Liver (tissue), 8 donors: ENCODE measurements at regions not wholly inside any gene's neighbourhood (a gene's known extent, or its start where the extent isn't known, plus 50 kb on each side); places are given as distances from the start of the nearest gene placed in this dataset.

ENCODE experiments used
- DNase-seq: peaks from one replicate; pipeline ENCODE4 v3.0.0-alpha.2; 2017; ENCODE audit warnings: low spot score
- H3K27ac ChIP-seq, 2 donors: one replicate each; pipeline ENCODE4 v1.7.0; 2013; ENCODE audit warnings: inconsistent platforms in 2 of 2, low read length in 2 of 2, control low read depth in 1 of 2, low read depth in 1 of 2, mild to moderate bottlenecking in 1 of 2
- H3K27me3 ChIP-seq, 4 donors: one replicate each; pipeline versions ENCODE4 v1.6.1 to v1.7.0; 2013; ENCODE audit warnings: low read length in 3 of 4, inconsistent platforms in 1 of 4, mild to moderate bottlenecking in 1 of 4, moderate library complexity in 1 of 4; ENCODE audit not compliant: control insufficient read depth in 4 of 4, insufficient read depth in 4 of 4
- H3K36me3 ChIP-seq, 4 donors: one replicate each; pipeline versions ENCODE4 v1.6.1 to v1.7.0; 2013; ENCODE audit warnings: low read length in 3 of 4, mild to moderate bottlenecking in 3 of 4, low read depth in 1 of 4, moderate library complexity in 1 of 4; ENCODE audit not compliant: control insufficient read depth in 4 of 4, insufficient read depth in 3 of 4
- H3K4me1 ChIP-seq, 4 donors: one replicate each; pipeline versions ENCODE4 v1.6.1 to v1.7.0; 2013; ENCODE audit warnings: low read length in 3 of 4, mild to moderate bottlenecking in 3 of 4, moderate library complexity in 1 of 4; ENCODE audit not compliant: control insufficient read depth in 4 of 4, insufficient read depth in 4 of 4
- H3K4me3 ChIP-seq, 3 donors: one replicate each; pipeline versions ENCODE4 v1.6.1 to v1.7.0; 2013; ENCODE audit warnings: low read length in 3 of 3, control low read depth in 1 of 3, low read depth in 1 of 3, mild to moderate bottlenecking in 1 of 3
- H3K9ac ChIP-seq, 2 donors: one replicate each; pipeline ENCODE4 v1.7.0; 2013; ENCODE audit warnings: low read length in 2 of 2, mild to moderate bottlenecking in 2 of 2, moderate library complexity in 2 of 2, control low read depth in 1 of 2, low read depth in 1 of 2
- H3K9me3 ChIP-seq, 4 donors: one replicate each; pipeline versions ENCODE4 v1.6.1 to v1.7.0; 2013; ENCODE audit warnings: low read length in 3 of 4; ENCODE audit not compliant: control insufficient read depth in 4 of 4
- EGR1 ChIP-seq, 2 donors: IDR thresholded peaks; 2 replicates each; pipeline ENCODE4 v1.6.1; 2016 to 2018; ENCODE audit warnings: antibody characterized with exemption in 2 of 2, low read depth in 2 of 2
- FOXA1 ChIP-seq: IDR thresholded peaks from 2 replicates; pipeline ENCODE4 v1.6.1; 2016; ENCODE audit warnings: antibody characterized with exemption
- FOXA2 ChIP-seq: IDR thresholded peaks from 2 replicates; pipeline ENCODE4 v1.6.1; 2016; ENCODE audit warnings: antibody characterized with exemption
- GABPA ChIP-seq, 2 donors: IDR thresholded peaks in 1 of 2; conservative IDR thresholded peaks in 1 of 2; 2 replicates each; pipeline ENCODE4 v1.6.1; 2016; ENCODE audit warnings: antibody characterized with exemption in 2 of 2, mild to moderate bottlenecking in 1 of 2, moderate library complexity in 1 of 2
- HNF4A ChIP-seq, 2 donors: conservative IDR thresholded peaks; 2 replicates each; pipeline ENCODE4 v1.6.1; 2016; ENCODE audit warnings: antibody characterized with exemption in 2 of 2, mild to moderate bottlenecking in 2 of 2
- HNF4G ChIP-seq: IDR thresholded peaks from 2 replicates; pipeline ENCODE4 v1.6.1; 2016; ENCODE audit warnings: antibody characterized with exemption
- JUND ChIP-seq, 2 donors: IDR thresholded peaks; 2 replicates each; pipeline ENCODE4 v1.6.1; 2016; ENCODE audit warnings: antibody characterized with exemption in 2 of 2
- NR2F2 ChIP-seq: IDR thresholded peaks from 2 replicates; pipeline ENCODE4 v1.6.1; 2016; ENCODE audit warnings: antibody characterized with exemption
- RAD21 ChIP-seq, 2 donors: IDR thresholded peaks; 2 replicates each; pipeline ENCODE4 v1.6.1; 2016; ENCODE audit warnings: antibody characterized with exemption in 2 of 2, mild to moderate bottlenecking in 2 of 2
- RXRA ChIP-seq, 2 donors: IDR thresholded peaks; 2 replicates each; pipeline ENCODE4 v1.6.1; 2017 to 2018; ENCODE audit warnings: antibody characterized with exemption in 2 of 2, mild to moderate bottlenecking in 1 of 2
- SP1 ChIP-seq: IDR thresholded peaks from 2 replicates; pipeline ENCODE4 v1.6.1; 2018; ENCODE audit warnings: antibody characterized with exemption, mild to moderate bottlenecking
- TAF1 ChIP-seq: conservative IDR thresholded peaks from 2 replicates; pipeline ENCODE4 v1.6.1; 2016; ENCODE audit warnings: antibody characterized with exemption, mild to moderate bottlenecking
- YY1 ChIP-seq: IDR thresholded peaks from 2 replicates; pipeline ENCODE4 v1.6.1; 2016; ENCODE audit warnings: antibody characterized with exemption, mild to moderate bottlenecking
- WGBS: extraction: QIAGEN DNeasy Blood & Tissue Kit; methylation state at CpG from one replicate; pipeline ENCODE4 v1.1.7; 2013; 5-methylcytosine and 5-hydroxymethylcytosine counted together
- TF ChIP-seq, protein P1 (sequence below): fragments of 150-350 bp; IDR thresholded peaks from 2 replicates; pipeline ENCODE4 v1.5.1; 2017; ENCODE audit warnings: improper control_type of control experiment, low read depth, low read length; ENCODE audit not compliant: missing input control
- TF ChIP-seq, protein P2 (sequence below): IDR thresholded peaks from 2 replicates; pipeline ENCODE4 v1.6.1; 2016; ENCODE audit warnings: antibody characterized with exemption
- TF ChIP-seq, protein P3 (sequence below): IDR thresholded peaks from 2 replicates; pipeline ENCODE4 v1.6.1; 2016; ENCODE audit warnings: antibody characterized with exemption
- TF ChIP-seq, protein P4 (sequence below): IDR thresholded peaks from 2 replicates; pipeline ENCODE4 v1.6.1; 2016; ENCODE audit warnings: antibody characterized with exemption, mild to moderate bottlenecking
- TF ChIP-seq, protein P5 (sequence below): IDR thresholded peaks from 2 replicates; pipeline ENCODE4 v1.6.1; 2016; ENCODE audit warnings: antibody characterized with exemption
- donor health status: healthy.
- donor health status: healthy.
- donor health status: healthy.
- donor health status: healthy.
- donor health status: healthy.

DNA sequence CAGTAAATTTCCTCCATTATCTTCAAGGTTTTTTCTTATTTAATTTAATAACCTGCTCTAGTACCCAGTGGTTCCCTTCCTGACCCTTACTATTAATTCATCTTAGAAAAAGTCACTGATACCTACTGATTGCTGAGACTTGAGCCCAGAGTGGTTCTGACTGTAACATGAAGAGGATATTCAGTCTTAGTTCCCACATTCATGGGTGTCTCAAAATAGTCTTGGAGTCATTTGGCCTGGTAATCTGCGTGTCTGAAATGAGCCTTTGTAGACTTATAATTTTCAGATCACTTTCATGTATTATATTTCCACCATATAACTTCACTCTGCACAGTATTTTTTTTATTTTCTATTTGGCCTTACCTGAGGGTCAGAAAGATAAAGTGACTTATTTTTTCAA is 732.0 kb upstream of the KIF2B start:
- H3K27ac ChIP-seq, result no peak overlapping the region
- H3K36me3 ChIP-seq, result no peaks in the 10 kb centered on the region
- H3K27me3 ChIP-seq, result no peaks in the 10 kb centered on the region
- no peak overlapping the region for H3K4me3 ChIP-seq
- no peaks in the 10 kb centered on the region for H3K9me3 ChIP-seq
- no peak for TF ChIP-seq FOXA2
- TF ChIP-seq SP1, result no peak
- TF ChIP-seq YY1, result no peak
- no peak for TF ChIP-seq NR2F2
- TF ChIP-seq RXRA (IDR thresholded peaks at IDR 0.05), result no peak
- TF ChIP-seq GABPA (IDR thresholded peaks at IDR 0.05 in 1 of 2, conservative IDR thresholded peaks at IDR 0.05 in 1 of 2), result no peak
- no peak for TF ChIP-seq EGR1 (IDR thresholded peaks at IDR 0.05; ENCODE audit: low read depth in 2 of 2)
- no peak for TF ChIP-seq HNF4G
- TF ChIP-seq, protein P1, sequence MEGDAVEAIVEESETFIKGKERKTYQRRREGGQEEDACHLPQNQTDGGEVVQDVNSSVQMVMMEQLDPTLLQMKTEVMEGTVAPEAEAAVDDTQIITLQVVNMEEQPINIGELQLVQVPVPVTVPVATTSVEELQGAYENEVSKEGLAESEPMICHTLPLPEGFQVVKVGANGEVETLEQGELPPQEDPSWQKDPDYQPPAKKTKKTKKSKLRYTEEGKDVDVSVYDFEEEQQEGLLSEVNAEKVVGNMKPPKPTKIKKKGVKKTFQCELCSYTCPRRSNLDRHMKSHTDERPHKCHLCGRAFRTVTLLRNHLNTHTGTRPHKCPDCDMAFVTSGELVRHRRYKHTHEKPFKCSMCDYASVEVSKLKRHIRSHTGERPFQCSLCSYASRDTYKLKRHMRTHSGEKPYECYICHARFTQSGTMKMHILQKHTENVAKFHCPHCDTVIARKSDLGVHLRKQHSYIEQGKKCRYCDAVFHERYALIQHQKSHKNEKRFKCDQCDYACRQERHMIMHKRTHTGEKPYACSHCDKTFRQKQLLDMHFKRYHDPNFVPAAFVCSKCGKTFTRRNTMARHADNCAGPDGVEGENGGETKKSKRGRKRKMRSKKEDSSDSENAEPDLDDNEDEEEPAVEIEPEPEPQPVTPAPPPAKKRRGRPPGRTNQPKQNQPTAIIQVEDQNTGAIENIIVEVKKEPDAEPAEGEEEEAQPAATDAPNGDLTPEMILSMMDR, result no peak
- TF ChIP-seq, protein P2, sequence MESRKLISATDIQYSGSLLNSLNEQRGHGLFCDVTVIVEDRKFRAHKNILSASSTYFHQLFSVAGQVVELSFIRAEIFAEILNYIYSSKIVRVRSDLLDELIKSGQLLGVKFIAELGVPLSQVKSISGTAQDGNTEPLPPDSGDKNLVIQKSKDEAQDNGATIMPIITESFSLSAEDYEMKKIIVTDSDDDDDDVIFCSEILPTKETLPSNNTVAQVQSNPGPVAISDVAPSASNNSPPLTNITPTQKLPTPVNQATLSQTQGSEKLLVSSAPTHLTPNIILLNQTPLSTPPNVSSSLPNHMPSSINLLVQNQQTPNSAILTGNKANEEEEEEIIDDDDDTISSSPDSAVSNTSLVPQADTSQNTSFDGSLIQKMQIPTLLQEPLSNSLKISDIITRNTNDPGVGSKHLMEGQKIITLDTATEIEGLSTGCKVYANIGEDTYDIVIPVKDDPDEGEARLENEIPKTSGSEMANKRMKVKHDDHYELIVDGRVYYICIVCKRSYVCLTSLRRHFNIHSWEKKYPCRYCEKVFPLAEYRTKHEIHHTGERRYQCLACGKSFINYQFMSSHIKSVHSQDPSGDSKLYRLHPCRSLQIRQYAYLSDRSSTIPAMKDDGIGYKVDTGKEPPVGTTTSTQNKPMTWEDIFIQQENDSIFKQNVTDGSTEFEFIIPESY, result no peak
- TF ChIP-seq HNF4A (conservative IDR thresholded peaks at IDR 0.05), result no peak
- TF ChIP-seq FOXA1, result no peak
- no peak for TF ChIP-seq RAD21 (IDR thresholded peaks at IDR 0.05)
- TF ChIP-seq JUND (IDR thresholded peaks at IDR 0.05), result no peak
- TF ChIP-seq, protein P3, sequence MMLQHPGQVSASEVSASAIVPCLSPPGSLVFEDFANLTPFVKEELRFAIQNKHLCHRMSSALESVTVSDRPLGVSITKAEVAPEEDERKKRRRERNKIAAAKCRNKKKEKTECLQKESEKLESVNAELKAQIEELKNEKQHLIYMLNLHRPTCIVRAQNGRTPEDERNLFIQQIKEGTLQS, result no peak
- TF ChIP-seq, protein P4, sequence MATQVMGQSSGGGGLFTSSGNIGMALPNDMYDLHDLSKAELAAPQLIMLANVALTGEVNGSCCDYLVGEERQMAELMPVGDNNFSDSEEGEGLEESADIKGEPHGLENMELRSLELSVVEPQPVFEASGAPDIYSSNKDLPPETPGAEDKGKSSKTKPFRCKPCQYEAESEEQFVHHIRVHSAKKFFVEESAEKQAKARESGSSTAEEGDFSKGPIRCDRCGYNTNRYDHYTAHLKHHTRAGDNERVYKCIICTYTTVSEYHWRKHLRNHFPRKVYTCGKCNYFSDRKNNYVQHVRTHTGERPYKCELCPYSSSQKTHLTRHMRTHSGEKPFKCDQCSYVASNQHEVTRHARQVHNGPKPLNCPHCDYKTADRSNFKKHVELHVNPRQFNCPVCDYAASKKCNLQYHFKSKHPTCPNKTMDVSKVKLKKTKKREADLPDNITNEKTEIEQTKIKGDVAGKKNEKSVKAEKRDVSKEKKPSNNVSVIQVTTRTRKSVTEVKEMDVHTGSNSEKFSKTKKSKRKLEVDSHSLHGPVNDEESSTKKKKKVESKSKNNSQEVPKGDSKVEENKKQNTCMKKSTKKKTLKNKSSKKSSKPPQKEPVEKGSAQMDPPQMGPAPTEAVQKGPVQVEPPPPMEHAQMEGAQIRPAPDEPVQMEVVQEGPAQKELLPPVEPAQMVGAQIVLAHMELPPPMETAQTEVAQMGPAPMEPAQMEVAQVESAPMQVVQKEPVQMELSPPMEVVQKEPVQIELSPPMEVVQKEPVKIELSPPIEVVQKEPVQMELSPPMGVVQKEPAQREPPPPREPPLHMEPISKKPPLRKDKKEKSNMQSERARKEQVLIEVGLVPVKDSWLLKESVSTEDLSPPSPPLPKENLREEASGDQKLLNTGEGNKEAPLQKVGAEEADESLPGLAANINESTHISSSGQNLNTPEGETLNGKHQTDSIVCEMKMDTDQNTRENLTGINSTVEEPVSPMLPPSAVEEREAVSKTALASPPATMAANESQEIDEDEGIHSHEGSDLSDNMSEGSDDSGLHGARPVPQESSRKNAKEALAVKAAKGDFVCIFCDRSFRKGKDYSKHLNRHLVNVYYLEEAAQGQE, result no peak
- TF ChIP-seq TAF1, result no peak
- no peaks in the 10 kb centered on the region for H3K4me1 ChIP-seq
- H3K9ac ChIP-seq, result no peak overlapping the region
- no peak for DNase-seq
- 64% methylated on average over 1 of the region's 1 CpG for WGBS

DNA sequence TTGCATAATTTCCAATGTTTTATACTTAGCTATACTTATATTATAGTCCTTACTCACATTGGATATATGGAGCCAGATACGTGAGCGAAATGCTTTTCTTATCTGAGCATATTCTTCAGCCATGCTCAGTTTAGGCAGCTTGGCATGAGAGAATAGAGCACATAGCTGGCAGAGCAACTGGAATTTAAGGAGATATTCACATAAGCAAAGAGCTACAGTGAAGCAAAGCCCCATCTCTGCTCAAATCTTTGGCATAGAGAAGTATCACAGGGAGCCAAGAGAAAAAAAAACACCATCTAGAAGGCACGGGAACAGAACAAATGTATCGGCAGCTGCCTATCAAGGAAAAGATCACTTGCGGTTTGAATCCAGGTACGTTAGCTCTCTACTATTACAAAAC is 734.2 kb upstream of the KIF2B start:
- no peak overlapping the region for H3K27ac ChIP-seq
- no peaks in the 10 kb centered on the region for H3K9me3 ChIP-seq
- peaks cover 0 to 2% (median 0%) of the 10 kb centered on the region in 4 donors for H3K27me3 ChIP-seq
- no peaks in the 10 kb centered on the region for H3K36me3 ChIP-seq
- no peaks in the 10 kb centered on the region for H3K4me1 ChIP-seq
- H3K9ac ChIP-seq, result no peak overlapping the region
- 79% methylated on average over 6 of the region's 6 CpGs for WGBS
- DNase-seq, result no peak
- H3K4me3 ChIP-seq, result no peak overlapping the region
- TF ChIP-seq SP1 (no peak), EGR1 (IDR thresholded peaks at IDR 0.05; ENCODE audit: low read depth in 2 of 2) (no peak), YY1 (no peak), HNF4G (no peak), RXRA (IDR thresholded peaks at IDR 0.05) (no peak), RAD21 (IDR thresholded peaks at IDR 0.05) (no peak), FOXA1 (no peak), FOXA2 (no peak), TAF1 (no peak)
- TF ChIP-seq, protein P5, sequence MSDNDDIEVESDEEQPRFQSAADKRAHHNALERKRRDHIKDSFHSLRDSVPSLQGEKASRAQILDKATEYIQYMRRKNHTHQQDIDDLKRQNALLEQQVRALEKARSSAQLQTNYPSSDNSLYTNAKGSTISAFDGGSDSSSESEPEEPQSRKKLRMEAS, result no peak
- TF ChIP-seq, protein P2, result no peak
- TF ChIP-seq, protein P1, result no peak
- TF ChIP-seq, protein P3, result no peak
